NCI-H460 (cell line): ENCODE measurements at regions not wholly inside any gene's neighbourhood (a gene's known extent, or its start where the extent isn't known, plus 50 kb on each side); places are given as distances from the start of the nearest gene placed in this dataset.

ENCODE experiments used
- DNase-seq: peaks from one replicate; pipeline ENCODE4 v3.0.0-alpha.2; 2016; ENCODE audit warnings: low read depth; ENCODE audit errors: extremely low read depth

- no peak for DNase-seq
Measured at GRCh38 chr6:85396159-85396808, 53.6 kb upstream of the NT5E start.

GRCh38 chr6:85395746-85396145 is 54.1 kb upstream of the NT5E start:
- no peak for DNase-seq

- DNase-seq: no peak
Measured at GRCh38 chr6:85394853-85395538, 54.9 kb upstream of the NT5E start.

GRCh38 chr6:85394199-85394598 is 55.7 kb upstream of the NT5E start:
- no peak for DNase-seq

- DNase-seq: no peak
Measured at GRCh38 chr6:85392379-85392778, 57.5 kb upstream of the NT5E start.

- peak; percentile 3 for DNase-seq
Measured at GRCh38 chr6:85390775-85391174, 59.1 kb upstream of the NT5E start.

GRCh38 chr6:85390105-85390728 is 59.7 kb upstream of the NT5E start:
- no peak for DNase-seq

GRCh38 chr6:85389151-85389797 is 60.6 kb upstream of the NT5E start:
- DNase-seq: no peak

- DNase-seq: no peak
Measured at GRCh38 chr6:85388531-85388930, 61.4 kb upstream of the NT5E start.

GRCh38 chr6:85385636-85386315 is 64.1 kb upstream of the NT5E start:
- no peak for DNase-seq

- DNase-seq: no peak
Measured at GRCh38 chr6:85383042-85383441, 66.8 kb upstream of the NT5E start.

GRCh38 chr6:85382541-85382940 is 67.3 kb upstream of the NT5E start:
- DNase-seq: no peak

GRCh38 chr6:85372915-85373270 is 77.0 kb upstream of the NT5E start:
- no peak for DNase-seq

- no peak for DNase-seq
Measured at GRCh38 chr6:85372188-85372914, 77.5 kb upstream of the NT5E start.

- DNase-seq: no peak
Measured at GRCh38 chr6:85368631-85369030, 81.3 kb upstream of the NT5E start.

GRCh38 chr6:85364344-85364743 is 85.5 kb upstream of the NT5E start:
- DNase-seq: no peak

- no peak for DNase-seq
Measured at GRCh38 chr6:85363870-85364269, 86.0 kb upstream of the NT5E start.

GRCh38 chr6:85362652-85363310 is 87.1 kb upstream of the NT5E start:
- DNase-seq: no peak

- DNase-seq: no peak
Measured at GRCh38 chr6:85361643-85362014, 88.3 kb upstream of the NT5E start.
